Upper lobe of left lung (tissue), 6 donors: ENCODE measurements at regions not wholly inside any gene's neighbourhood (a gene's known extent, or its start where the extent isn't known, plus 50 kb on each side); places are given as distances from the start of the nearest gene placed in this dataset.

ENCODE experiments used
- ATAC-seq, 2 donors: fragments of 200-7000 bp; cut with Tn5 transposase; one replicate each; pipeline ENCODE4 v1.9.1; 2022; ENCODE audit warnings: mild to moderate bottlenecking in 2 of 2, moderate library complexity in 2 of 2; ENCODE audit not compliant: low FRiP score in 2 of 2
- DNase-seq, 2 donors: peaks; one replicate each; pipeline ENCODE4 v3.0.0-alpha.2; 2019 to 2020
- H3K27ac ChIP-seq, 4 donors: fragments of 200-600 bp; sonication (generic); one replicate each; pipeline ENCODE4 v1.5.1; 2016 to 2019
- H3K27me3 ChIP-seq, 4 donors: fragments of 200-600 bp; sonication (generic); one replicate each; pipeline ENCODE4 v1.5.1; 2017 to 2019
- H3K36me3 ChIP-seq, 4 donors: fragments of 200-600 bp; sonication (generic); one replicate each; pipeline ENCODE4 v1.5.1; 2016 to 2019
- H3K4me1 ChIP-seq, 4 donors: fragments of 200-600 bp; sonication (generic); one replicate each; pipeline ENCODE4 v1.5.1; 2018 to 2019
- H3K4me3 ChIP-seq, 4 donors: fragments of 200-600 bp; sonication (generic); one replicate each; pipeline ENCODE4 v1.5.1; 2017 to 2019; ENCODE audit warnings: mild to moderate bottlenecking in 2 of 4, moderate library complexity in 1 of 4
- H3K9me3 ChIP-seq, 4 donors: fragments of 200-600 bp; sonication (generic); one replicate each; pipeline ENCODE4 v1.5.1; 2018 to 2019
- CTCF ChIP-seq, 6 experiments: fragments of 450-650 bp in 4 of 6; fragments of 200-600 bp in 2 of 6; sonication (generic) in 2 of 6; IDR thresholded peaks; one replicate each; pipeline ENCODE4 v1.5.1; 2016 to 2019; ENCODE audit warnings: antibody characterized with exemption in 6 of 6
- EP300 ChIP-seq, 4 donors: sonication (generic); formaldehyde crosslinking; IDR thresholded peaks; one replicate each; pipeline ENCODE4 v1.5.1; 2017; ENCODE audit warnings: antibody characterized with exemption in 4 of 4, control low read depth in 2 of 4
- POLR2A ChIP-seq, 4 donors: fragments of 450-650 bp; IDR thresholded peaks; one replicate each; pipeline ENCODE4 v1.5.1; 2016 to 2017; ENCODE audit warnings: antibody characterized with exemption in 4 of 4, mild to moderate bottlenecking in 2 of 4
- POLR2AphosphoS5 ChIP-seq, 2 donors: sonication (generic); formaldehyde crosslinking; IDR thresholded peaks; one replicate each; pipeline ENCODE4 v1.5.1; 2017; ENCODE audit warnings: antibody characterized with exemption in 2 of 2
- WGBS, 2 donors: methylation state at CpG; one replicate each; pipeline ENCODE4 v1.1.5; 2017 to 2018; 5-methylcytosine and 5-hydroxymethylcytosine counted together
- donor health status: DM: no; HTN: no; CAD: no; lungs with moderate emphysema.
- donor health status: DM: no; HTN: yes; CAD: no; lungs with severe emphysema.

GRCh38 chr2:7924023-7924762 is 757.7 kb upstream of the ID2 start:
- ATAC-seq (no peak), DNase-seq (no peak)
- Histone ChIP-seq H3K27ac (no peak overlapping the region), H3K4me3 (no peak overlapping the region), H3K36me3 (no peaks in the 10 kb centered on the region), H3K27me3 (no peaks in the 10 kb centered on the region), H3K4me1 (no peaks in the 10 kb centered on the region), H3K9me3 (peaks cover 0 to 6% (median 0%) of the 10 kb centered on the region in 4 donors)
- TF ChIP-seq POLR2A (IDR thresholded peaks at IDR 0.05) (no peak), CTCF (IDR thresholded peaks at IDR 0.05) (no peak), EP300 (IDR thresholded peaks at IDR 0.05) (no peak), POLR2AphosphoS5 (IDR thresholded peaks at IDR 0.05) (no peak)
- 74 to 79% methylated on average over 7 of the region's 7 CpGs for WGBS, 2 donors

- Histone ChIP-seq H3K27me3 (no peaks in the 10 kb centered on the region), H3K4me1 (no peaks in the 10 kb centered on the region), H3K36me3 (no peaks in the 10 kb centered on the region), H3K9me3 (peaks cover 0 to 6% (median 0%) of the 10 kb centered on the region in 4 donors), H3K4me3 (no peak overlapping the region), H3K27ac (no peak overlapping the region)
- no peak for ATAC-seq
- DNase-seq: no peak
- TF ChIP-seq POLR2AphosphoS5 (IDR thresholded peaks at IDR 0.05) (no peak), POLR2A (IDR thresholded peaks at IDR 0.05) (no peak), CTCF (IDR thresholded peaks at IDR 0.05) (no peak)
- WGBS, 2 donors: 79 to 92% methylated on average over 1 of the region's 1 CpG
Observed at GRCh38 chr2:7925506-7925905, 756.4 kb upstream of the ID2 start.

DNA sequence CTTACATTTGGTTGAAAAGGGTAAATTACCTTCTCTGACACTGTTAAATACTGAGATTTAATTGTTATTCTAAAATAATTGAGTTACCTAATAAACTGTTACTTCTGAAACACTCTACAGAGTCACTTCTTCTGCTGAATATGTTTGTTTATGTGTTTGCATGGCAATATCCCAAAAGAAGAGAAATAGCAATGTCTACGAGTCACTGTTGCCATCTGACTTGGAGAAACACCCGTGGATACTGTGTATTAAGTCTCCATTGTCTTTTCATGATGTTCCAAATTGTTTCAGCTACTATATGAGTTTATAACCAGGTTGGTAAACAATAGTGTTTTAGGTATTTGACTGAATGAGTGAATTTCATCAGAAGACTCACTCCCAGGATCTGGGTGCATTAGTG is 754.2 kb upstream of the ID2 start:
- 73 to 77% methylated on average over 2 of the region's 2 CpGs for WGBS, 2 donors
- ATAC-seq (no peak), DNase-seq (no peak)
- Histone ChIP-seq H3K36me3 (no peaks in the 10 kb centered on the region), H3K9me3 (peaks cover 0 to 6% (median 0%) of the 10 kb centered on the region in 4 donors), H3K4me3 (no peak overlapping the region), H3K4me1 (no peaks in the 10 kb centered on the region), H3K27me3 (no peaks in the 10 kb centered on the region), H3K27ac (no peak overlapping the region)
- no peak for TF ChIP-seq EP300 (IDR thresholded peaks at IDR 0.05)
- no peak for TF ChIP-seq CTCF (IDR thresholded peaks at IDR 0.05)
- no peak for TF ChIP-seq POLR2A (IDR thresholded peaks at IDR 0.05)
- TF ChIP-seq POLR2AphosphoS5 (IDR thresholded peaks at IDR 0.05): no peak

- no peak for DNase-seq
- ATAC-seq: no peak
- TF ChIP-seq POLR2A (IDR thresholded peaks at IDR 0.05): no peak
- TF ChIP-seq POLR2AphosphoS5 (IDR thresholded peaks at IDR 0.05): no peak
- TF ChIP-seq EP300 (IDR thresholded peaks at IDR 0.05): no peak
- no peak for TF ChIP-seq CTCF (IDR thresholded peaks at IDR 0.05)
Observed at GRCh38 chr2:7929281-7929680, 752.6 kb upstream of the ID2 start.

More at GRCh38 chr2:7929281-7929680, 752.6 kb upstream of the ID2 start:
- WGBS, 2 donors: 85 to 87% methylated on average over 9 of the region's 9 CpGs
- Histone ChIP-seq H3K27ac (no peak overlapping the region), H3K4me3 (no peak overlapping the region), H3K27me3 (no peaks in the 10 kb centered on the region), H3K36me3 (no peaks in the 10 kb centered on the region), H3K4me1 (no peaks in the 10 kb centered on the region), H3K9me3 (no peaks in the 10 kb centered on the region)
